HG03045 (cell line): ENCODE measurements at regions not wholly inside any gene's neighbourhood (a gene's known extent, or its start where the extent isn't known, plus 50 kb on each side); places are given as distances from the start of the nearest gene placed in this dataset.
"Not testable (repeated sequence)": the region's sequence is repeated elsewhere in the genome, so short reads cannot be mapped to it uniquely, and the experiment has no call there.

Source experiments
- ATAC-seq: cut with Tn5 transposase; IDR thresholded peaks from one replicate; pipeline ENCODE4 v1.9.1; 2021; ENCODE audit warnings: mild to moderate bottlenecking, moderate library complexity; ENCODE audit not compliant: unreplicated experiment

- no peak for ATAC-seq
These were observed 1094.6 kb downstream of the GATA3 start for GRCh38 chr10:9149134-9149533.

GRCh38 chr10:9153057-9153456 is 1098.6 kb downstream of the GATA3 start:
- not testable (repeated sequence) for ATAC-seq

DNA sequence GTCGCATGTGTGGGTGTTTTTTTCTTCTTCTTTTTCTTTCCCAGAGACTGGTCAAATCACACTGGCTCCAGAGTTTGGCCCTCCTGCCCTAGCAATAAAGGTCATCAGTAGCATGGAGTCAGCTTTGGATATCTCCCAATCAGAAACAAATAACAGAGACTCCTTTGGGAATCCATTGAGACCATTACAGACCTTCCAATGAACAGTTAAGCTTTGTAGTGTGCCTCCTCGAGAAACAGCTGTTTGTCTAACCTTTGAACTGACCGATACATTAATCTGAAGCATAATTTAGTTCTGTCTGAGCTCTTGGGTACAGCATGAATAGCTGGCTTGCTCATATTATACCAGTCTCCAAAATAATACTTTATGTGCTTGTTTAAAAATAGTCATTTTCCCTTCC is 1103.2 kb downstream of the GATA3 start:
- ATAC-seq: no peak

DNA sequence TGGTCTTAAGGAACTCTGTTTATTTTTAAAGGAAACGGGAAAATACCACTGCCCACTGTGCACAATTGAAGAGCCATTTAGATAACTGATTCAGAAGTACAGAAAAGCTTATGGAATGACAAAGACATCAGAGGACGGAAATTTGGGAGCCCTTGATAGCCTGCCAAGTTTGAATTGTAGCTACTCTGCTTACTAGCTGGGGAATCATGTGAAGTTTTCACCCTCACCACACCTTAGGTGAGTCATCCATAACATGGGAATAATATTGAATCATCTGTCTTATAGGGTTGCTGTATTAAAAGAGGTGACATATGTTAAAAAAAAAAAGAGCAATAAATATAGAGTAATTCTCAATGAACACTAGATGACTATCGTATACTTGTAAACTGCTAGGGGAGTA is 1104.2 kb downstream of the GATA3 start:
- no peak for ATAC-seq

- no peak for ATAC-seq
These were observed 1105.8 kb downstream of the GATA3 start for GRCh38 chr10:9160275-9160674.

GRCh38 chr10:9163699-9164098 is 1109.2 kb downstream of the GATA3 start:
- ATAC-seq: no peak

DNA sequence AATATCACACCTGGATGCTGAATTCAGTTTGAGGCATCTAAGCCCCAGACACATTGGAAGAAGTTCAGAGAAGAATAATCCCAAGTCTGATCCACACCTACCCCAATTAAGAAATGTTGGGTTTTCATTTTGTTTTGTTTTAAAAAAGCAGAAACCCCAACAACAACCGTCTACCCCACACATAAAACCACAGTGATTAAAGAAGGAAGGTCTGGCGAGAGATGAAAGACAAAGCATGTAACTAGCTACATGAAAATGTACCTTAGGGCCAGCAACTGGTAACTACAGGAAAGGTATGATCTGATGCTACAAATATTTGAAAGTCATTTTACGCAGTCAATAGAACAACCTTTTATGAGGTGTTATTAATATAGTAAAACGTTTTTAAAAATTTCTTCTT is 1112.3 kb downstream of the GATA3 start:
- no peak for ATAC-seq

GRCh38 chr10:9172276-9172675 is 1117.8 kb downstream of the GATA3 start:
- ATAC-seq: no peak

DNA sequence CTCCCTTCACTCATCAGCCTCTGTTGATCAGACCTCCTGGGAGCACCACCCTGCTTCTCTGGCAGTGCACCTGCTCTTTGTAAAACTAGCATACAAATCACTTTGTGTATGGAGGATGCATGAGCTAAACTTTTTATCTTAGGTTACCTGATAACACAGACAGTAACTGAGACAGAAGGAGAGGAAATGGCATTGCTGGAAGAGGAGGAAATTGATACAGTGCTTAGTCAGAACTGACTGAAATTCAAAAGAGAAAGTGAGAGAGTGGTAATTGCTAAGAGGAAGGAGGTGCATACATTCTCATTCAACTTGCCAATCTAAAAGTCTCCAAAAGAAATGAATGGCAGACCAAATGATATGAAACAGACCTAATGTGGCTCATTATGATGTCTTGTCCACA is 1120.7 kb downstream of the GATA3 start:
- ATAC-seq: no peak

DNA sequence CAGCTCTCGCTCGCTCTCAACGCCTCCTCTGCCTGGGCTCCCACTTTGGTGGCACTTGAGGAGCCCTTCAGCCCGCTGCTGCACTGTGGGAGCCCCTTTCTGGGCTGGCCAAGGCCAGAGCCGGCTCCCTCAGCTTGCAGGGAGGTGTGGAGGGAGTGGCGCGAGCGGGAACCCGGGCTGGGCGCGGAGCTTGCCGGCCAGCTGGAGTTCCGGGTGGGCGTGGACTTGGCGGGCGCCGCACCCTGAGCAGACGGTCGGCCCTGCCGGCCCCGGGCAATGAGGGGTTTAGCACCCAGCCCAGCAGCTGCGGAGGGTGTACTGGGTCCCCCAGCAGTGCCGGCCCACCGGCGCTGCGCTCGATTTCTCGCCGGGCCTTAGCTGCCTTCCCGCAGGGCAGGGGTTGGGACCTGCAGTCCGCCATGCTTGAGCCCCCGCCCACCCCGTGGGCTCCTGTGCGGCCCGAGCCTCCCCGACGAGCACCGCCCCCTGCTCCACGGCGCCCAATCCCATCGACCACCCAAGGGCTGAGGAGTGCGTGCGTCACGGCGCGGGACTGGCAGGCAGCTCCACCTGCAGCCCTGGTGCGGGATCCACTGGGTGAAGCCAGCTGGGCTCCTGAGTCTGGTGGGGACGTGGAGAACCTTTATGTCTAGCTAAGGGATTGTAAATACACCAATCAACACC is 1128.9 kb downstream of the GATA3 start:
- ATAC-seq: not testable (repeated sequence)

- ATAC-seq: no peak
These were observed 1133.7 kb downstream of the GATA3 start for GRCh38 chr10:9188022-9188810.

- no peak for ATAC-seq
These were observed 1135.0 kb downstream of the GATA3 start for GRCh38 chr10:9189448-9189847.

DNA sequence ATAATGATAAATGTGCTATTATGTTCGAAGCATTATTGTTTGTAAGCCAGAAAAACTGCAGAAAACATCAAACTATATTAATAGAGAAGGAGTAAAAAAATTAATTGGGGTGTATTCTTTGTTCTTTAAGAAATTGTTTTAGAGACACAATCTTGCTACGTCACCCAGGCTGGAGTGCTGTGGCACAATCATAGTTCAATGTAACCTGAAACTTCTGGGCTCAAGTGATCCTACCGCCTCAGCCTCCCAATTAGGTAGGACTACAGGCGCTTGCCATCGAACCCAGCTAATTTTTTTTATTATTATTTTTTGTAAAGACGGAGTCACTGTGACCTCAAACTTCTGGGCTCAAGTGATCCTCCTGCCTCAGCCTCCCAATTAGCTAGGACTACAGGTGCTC is 1138.6 kb downstream of the GATA3 start:
- no peak for ATAC-seq

- ATAC-seq: no peak
These were observed 1140.9 kb downstream of the GATA3 start for GRCh38 chr10:9195385-9195784.

DNA sequence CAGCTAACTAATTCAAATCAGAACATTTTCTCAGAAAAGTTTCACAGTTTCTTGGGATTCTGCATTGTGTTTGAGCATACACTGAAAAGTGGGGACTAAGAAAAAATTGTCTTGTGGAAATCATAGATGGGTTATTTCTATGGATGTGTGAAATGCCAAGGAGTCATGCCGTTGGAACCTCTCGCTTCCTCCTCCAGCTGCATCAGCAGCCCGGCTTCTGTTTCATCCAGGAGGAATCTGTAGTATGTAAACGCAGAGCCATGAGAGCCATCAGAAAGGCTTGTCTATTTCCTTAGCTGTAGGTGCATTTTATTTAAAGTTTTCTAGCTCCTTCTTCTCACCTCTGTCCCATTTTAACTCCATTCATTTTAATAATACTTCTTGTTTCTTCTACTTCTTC is 1144.1 kb downstream of the GATA3 start:
- no peak for ATAC-seq

GRCh38 chr10:9205558-9205957 is 1151.1 kb downstream of the GATA3 start:
- no peak for ATAC-seq

DNA sequence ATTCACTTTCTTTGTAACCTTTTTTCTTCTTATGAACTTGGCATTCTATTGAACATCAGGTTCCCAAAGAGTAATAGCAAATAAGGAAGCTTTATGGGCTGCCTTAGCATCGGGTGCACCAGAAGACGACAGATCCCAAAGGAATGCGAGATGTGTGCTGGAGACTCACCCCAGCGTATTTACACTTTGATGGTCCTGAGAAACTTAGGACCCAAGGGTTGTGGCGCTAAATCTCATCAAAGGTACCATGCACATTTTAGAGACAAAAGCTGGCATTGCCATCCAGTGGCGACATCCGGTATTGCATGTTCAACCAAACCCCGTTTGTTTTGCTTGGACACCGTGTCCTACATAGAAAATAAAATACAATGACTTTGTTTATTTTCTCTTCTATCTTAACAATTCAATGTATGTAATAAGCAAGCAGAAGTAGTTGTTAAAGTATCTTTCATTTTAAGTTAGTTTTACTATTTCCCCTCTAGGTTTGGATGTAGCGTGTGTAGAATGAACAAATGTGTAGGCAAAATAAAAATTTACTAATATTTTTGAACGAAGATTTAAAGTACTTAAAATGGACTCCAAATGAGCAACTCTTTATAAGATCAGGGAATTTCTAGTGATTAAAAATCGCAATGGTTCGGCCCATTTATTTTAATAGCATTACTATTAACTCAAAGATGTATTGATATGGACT is 1154.8 kb downstream of the GATA3 start:
- ATAC-seq: peak; percentile 77

GRCh38 chr10:9211228-9211627 is 1156.7 kb downstream of the GATA3 start:
- ATAC-seq: no peak

DNA sequence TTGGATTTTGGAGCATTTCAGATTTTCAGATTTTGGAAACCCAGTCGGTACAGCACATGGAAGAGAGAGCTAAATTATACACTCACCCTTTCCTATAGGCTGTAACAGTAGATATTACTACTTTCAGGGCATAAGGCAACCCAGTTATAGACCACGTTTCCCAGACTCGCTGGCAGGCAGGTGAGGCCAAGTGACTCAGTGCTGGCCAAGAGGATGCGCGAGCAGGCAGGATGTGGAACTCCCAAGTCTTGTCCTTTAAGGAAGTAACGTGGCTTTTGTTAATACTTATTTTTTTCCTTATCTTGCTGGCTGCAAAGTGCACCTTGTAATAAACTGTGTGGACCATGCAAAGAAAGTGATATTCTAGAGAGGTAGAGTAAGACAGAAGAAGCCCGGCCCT is 1160.1 kb downstream of the GATA3 start:
- no peak for ATAC-seq

DNA sequence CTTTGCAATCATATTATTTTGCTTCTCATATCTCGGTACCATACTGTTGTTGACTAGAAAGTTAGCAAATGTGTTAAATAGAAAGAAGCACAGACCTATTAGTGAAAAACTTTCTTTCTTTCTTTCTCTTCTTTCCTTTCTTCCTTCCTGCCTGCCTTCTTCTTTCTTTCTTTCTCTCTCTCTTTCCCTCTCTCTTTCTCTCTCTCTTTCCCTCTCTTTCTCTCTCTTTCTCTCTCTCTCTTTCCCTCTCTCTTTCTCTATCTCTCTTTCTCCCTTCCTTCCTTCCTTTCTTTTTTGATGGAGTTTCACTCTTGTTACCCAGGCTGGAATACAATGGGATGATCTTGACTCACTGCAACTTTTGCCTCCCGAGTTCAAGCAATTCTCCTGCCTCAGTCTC is 1160.6 kb downstream of the GATA3 start:
- ATAC-seq: no peak

DNA sequence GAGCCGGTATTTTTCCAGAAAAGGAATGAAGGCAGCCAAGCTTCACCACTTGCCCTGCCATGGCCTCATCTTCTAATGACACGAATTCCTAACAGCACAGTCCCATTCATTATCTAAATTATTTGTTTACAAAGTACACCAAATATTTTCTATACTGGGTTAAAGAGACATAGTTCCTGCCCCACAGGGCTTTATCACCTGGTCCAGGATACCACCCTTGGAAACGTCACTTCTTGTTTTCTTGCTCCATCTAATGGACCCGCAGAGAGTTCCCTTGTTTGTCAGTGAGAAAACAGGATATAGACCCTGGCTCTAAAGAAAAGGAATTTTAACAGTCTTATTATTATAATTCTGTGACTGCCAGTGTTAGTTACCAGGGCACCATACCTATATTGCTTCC is 1165.4 kb downstream of the GATA3 start:
- ATAC-seq: no peak

- ATAC-seq: no peak
These were observed 1168.4 kb downstream of the GATA3 start for GRCh38 chr10:9222917-9223316.
